ENCODE measurements at regions not wholly inside any gene's neighbourhood (a gene's known extent, or its start where the extent isn't known, plus 50 kb on each side); places are given as distances from the start of the nearest gene placed in this dataset.

GRCh38 chr6:61555993-61556392, 730.0 kb downstream of the KHDRBS2 start:
- no peak overlapping the region for H2AK5ac ChIP-seq (ENCODE audit: insufficient read length, low read length)
- H3K14ac ChIP-seq (ENCODE audit: insufficient read depth, low read length), result no peak overlapping the region
- no peak overlapping the region for H2BK15ac ChIP-seq (ENCODE audit: low read depth, low read length)
- peak overlapping the region; percentile 19 for H2BK5ac ChIP-seq (ENCODE audit: insufficient read length, low read length)
- no peak overlapping the region for H3K4me2 ChIP-seq (ENCODE audit: insufficient read depth, insufficient read length, low read length)
- no peak overlapping the region for H2BK12ac ChIP-seq (ENCODE audit: insufficient read length, low read depth, low read length)
- no peak for DNase-seq
- no peak overlapping the region for H4K91ac ChIP-seq (ENCODE audit: insufficient read length, low read depth, low read length)
- H3K27ac Mint-ChIP-seq, result no peak overlapping the region
- H3T11ph ChIP-seq (ENCODE audit: low read length), result no peak overlapping the region
- peaks cover 3% of the 10 kb centered on the region for H3K23me2 ChIP-seq (ENCODE audit: insufficient read length, low read depth, low read length, poor library complexity, severe bottlenecking)
- H3K4me3 Mint-ChIP-seq, result no peak overlapping the region
- peaks cover 34 to 44% of the 10 kb centered on the region in 2 experiments for H3K9me3 Mint-ChIP-seq
- H4K8ac ChIP-seq (replicated peaks; ENCODE audit: insufficient read length, low read depth, low read length), result no peak overlapping the region
- no peak overlapping the region for H2AFZ ChIP-seq (ENCODE audit: low read length)
- H2BK120ac ChIP-seq (ENCODE audit: low read depth, low read length, poor library complexity, severe bottlenecking), result no peak overlapping the region
- no peaks in the 10 kb centered on the region for H3K4me1 ChIP-seq (ENCODE audit: insufficient read depth, low read length)
- H3K4me1 Mint-ChIP-seq, result no peaks in the 10 kb centered on the region
- no peaks in the 10 kb centered on the region for H3K79me2 ChIP-seq (ENCODE audit: insufficient read depth, low read length)
- TF ChIP-seq CTCF (conservative IDR thresholded peaks at IDR 0.05), result no peak
- no peak overlapping the region for H3K56ac ChIP-seq (ENCODE audit: insufficient read length, low read depth, low read length)
- H4K20me1 ChIP-seq (ENCODE audit: control insufficient read depth, insufficient read depth, insufficient read length), result no peaks in the 10 kb centered on the region
- H3K27me3 ChIP-seq (ENCODE audit: insufficient read depth, low read length), result peaks cover 4% of the 10 kb centered on the region
- WGBS (ENCODE audit: extremely low coverage, insufficient read length, low lambda C conversion rate), result no CpG with 5 or more reads among the region's 6 CpGs
- H3K4ac ChIP-seq (ENCODE audit: low read depth, low read length), result no peak overlapping the region
- no peaks in the 10 kb centered on the region for H3K9me3 ChIP-seq (ENCODE audit: control insufficient read depth, low read depth, low read length)
- H3K9ac ChIP-seq (ENCODE audit: extremely low read depth, insufficient read length, low read length), result no peak overlapping the region
- H3K23ac ChIP-seq (ENCODE audit: insufficient read length, low read depth, low read length), result no peak overlapping the region
- no peak overlapping the region for H3K18ac ChIP-seq (ENCODE audit: insufficient read length, low read depth, low read length)
- no peak overlapping the region for H4K5ac ChIP-seq (ENCODE audit: insufficient read length, low read depth, low read length)
- no peak overlapping the region for H3K27ac ChIP-seq (ENCODE audit: insufficient read length, low read depth, low read length)
- H3K27me3 Mint-ChIP-seq (ENCODE audit: low read depth), result peaks cover 9% of the 10 kb centered on the region
- H3K79me1 ChIP-seq (ENCODE audit: insufficient read depth, low read depth, low read length, poor library complexity, severe bottlenecking), result no peaks in the 10 kb centered on the region
- no peak overlapping the region for H2BK20ac ChIP-seq (ENCODE audit: low read depth, low read length, poor library complexity, severe bottlenecking)
- H3K36me3 Mint-ChIP-seq (ENCODE audit: insufficient read depth in 1 of 3, low read depth in 3 of 3), result peaks cover 5 to 29% (median 11%) of the 10 kb centered on the region in 3 experiments
